ENCODE measurements at regions not wholly inside any gene's neighbourhood (a gene's known extent, or its start where the extent isn't known, plus 50 kb on each side); places are given as distances from the start of the nearest gene placed in this dataset.

- no peak overlapping the region for H3K4me3 ChIP-seq (replicated peaks; ENCODE audit: low read depth, low read length)
- DNase-seq (ENCODE audit: low read depth): no peak
- no peak for TF ChIP-seq CTCF (IDR thresholded peaks at IDR 0.05; ENCODE audit: low read length, missing control alignments)
Measured at GRCh38 chr2:120477831-120478481, 132.0 kb downstream of the INHBB start.

- H3K4me3 ChIP-seq (replicated peaks; ENCODE audit: low read depth, low read length): no peak overlapping the region
- no peak for TF ChIP-seq CTCF (IDR thresholded peaks at IDR 0.05; ENCODE audit: low read length, missing control alignments)
- no peak for DNase-seq (ENCODE audit: low read depth)
Measured at GRCh38 chr2:120480346-120480902, 134.5 kb downstream of the INHBB start.

- no peak overlapping the region for H3K4me3 ChIP-seq (replicated peaks; ENCODE audit: low read depth, low read length)
- TF ChIP-seq CTCF (IDR thresholded peaks at IDR 0.05; ENCODE audit: low read length, missing control alignments): no peak
- DNase-seq (ENCODE audit: low read depth): no peak
Measured at GRCh38 chr2:120480903-120481445, 135.0 kb downstream of the INHBB start.

- DNase-seq (ENCODE audit: low read depth): no peak
- H3K4me3 ChIP-seq (replicated peaks; ENCODE audit: low read depth, low read length): no peak overlapping the region
- TF ChIP-seq CTCF (IDR thresholded peaks at IDR 0.05; ENCODE audit: low read length, missing control alignments): no peak
Measured at GRCh38 chr2:120481446-120482194, 135.7 kb downstream of the INHBB start.

- H3K4me3 ChIP-seq (replicated peaks; ENCODE audit: low read depth, low read length): no peak overlapping the region
- DNase-seq (ENCODE audit: low read depth): no peak
- no peak for TF ChIP-seq CTCF (IDR thresholded peaks at IDR 0.05; ENCODE audit: low read length, missing control alignments)
Measured at GRCh38 chr2:120482334-120482733, 136.4 kb downstream of the INHBB start.

GRCh38 chr2:120483355-120483754 lies 137.4 kb downstream of the INHBB start:
- H3K4me3 ChIP-seq (replicated peaks; ENCODE audit: low read depth, low read length): no peak overlapping the region
- DNase-seq (ENCODE audit: low read depth): no peak
- no peak for TF ChIP-seq CTCF (IDR thresholded peaks at IDR 0.05; ENCODE audit: low read length, missing control alignments)
